ENCODE measurements at regions not wholly inside any gene's neighbourhood (a gene's known extent, or its start where the extent isn't known, plus 50 kb on each side); places are given as distances from the start of the nearest gene placed in this dataset.

GRCh38 chr4:15339737-15340136 lies 88.1 kb upstream of the C1QTNF7 start:
- TF ChIP-seq Cebpa-rat (IDR thresholded peaks at IDR 0.05) = no peak
- Histone ChIP-seq H3K27ac (no peak overlapping the region), H3K9ac (no peak overlapping the region), H4K20me1 (no peaks in the 10 kb centered on the region), H3K4me3 (no peak overlapping the region), H3K27me3 (no peaks in the 10 kb centered on the region), H3K36me3 (no peaks in the 10 kb centered on the region), H3K4me1 (peaks cover 0 to 16% (median 6%) of the 10 kb centered on the region in 10 experiments; a peak in 9 of 20 replicates), H3K4me2 (no peak overlapping the region), H3K9me3 (replicated peaks in 1 of 11) (peaks cover 0 to 10% (median 0%) of the 10 kb centered on the region in 11 experiments; a peak in 3 of 22 replicates)

GRCh38 chr4:15340332-15340731 lies 87.5 kb upstream of the C1QTNF7 start:
- H3K9me3 ChIP-seq (replicated peaks in 1 of 11) = peaks cover 0 to 10% (median 0%) of the 10 kb centered on the region in 11 experiments; a peak in 3 of 22 replicates
- H3K4me2 ChIP-seq = no peak overlapping the region
- H3K36me3 ChIP-seq = no peaks in the 10 kb centered on the region
- no peak overlapping the region for H3K27ac ChIP-seq
- no peak overlapping the region for H3K4me3 ChIP-seq
- H3K27me3 ChIP-seq = no peaks in the 10 kb centered on the region
- H3K4me1 ChIP-seq = peaks cover 0 to 16% (median 6%) of the 10 kb centered on the region in 10 experiments; a peak in 9 of 20 replicates
- TF ChIP-seq Cebpa-rat (IDR thresholded peaks at IDR 0.05) = no peak
- no peaks in the 10 kb centered on the region for H4K20me1 ChIP-seq
- no peak overlapping the region for H3K9ac ChIP-seq

- TF ChIP-seq Cebpa-rat (IDR thresholded peaks at IDR 0.05) = no peak
- Histone ChIP-seq H3K4me1 (peaks cover 0 to 16% (median 6%) of the 10 kb centered on the region in 10 experiments; a peak in 9 of 20 replicates), H3K4me3 (no peak overlapping the region), H3K9me3 (replicated peaks in 1 of 11) (peaks cover 0 to 10% (median 0%) of the 10 kb centered on the region in 11 experiments; a peak in 3 of 22 replicates), H3K27me3 (no peaks in the 10 kb centered on the region), H3K9ac (no peak overlapping the region), H3K4me2 (no peak overlapping the region), H3K27ac (no peak overlapping the region), H3K36me3 (no peaks in the 10 kb centered on the region), H4K20me1 (no peaks in the 10 kb centered on the region)
Observed at GRCh38 chr4:15340902-15341732, 86.7 kb upstream of the C1QTNF7 start.

GRCh38 chr4:15341733-15342300 lies 86.0 kb upstream of the C1QTNF7 start:
- Histone ChIP-seq H3K4me2 (no peak overlapping the region), H3K27ac (no peak overlapping the region), H3K9me3 (replicated peaks in 1 of 11) (peaks cover 0 to 5% (median 0%) of the 10 kb centered on the region in 11 experiments; a peak in 3 of 22 replicates), H4K20me1 (no peaks in the 10 kb centered on the region), H3K4me3 (no peak overlapping the region), H3K27me3 (no peaks in the 10 kb centered on the region), H3K36me3 (no peaks in the 10 kb centered on the region), H3K9ac (no peak overlapping the region), H3K4me1 (peaks cover 0 to 10% (median under 1%) of the 10 kb centered on the region in 10 experiments; a peak in 9 of 20 replicates)
- no peak for TF ChIP-seq Cebpa-rat (IDR thresholded peaks at IDR 0.05)

- H3K9ac ChIP-seq = no peak overlapping the region
- H3K27me3 ChIP-seq = no peaks in the 10 kb centered on the region
- H3K27ac ChIP-seq = no peak overlapping the region
- H4K20me1 ChIP-seq = no peaks in the 10 kb centered on the region
- H3K4me3 ChIP-seq = no peak overlapping the region
- no peaks in the 10 kb centered on the region for H3K4me1 ChIP-seq
- H3K36me3 ChIP-seq = no peaks in the 10 kb centered on the region
- no peak overlapping the region for H3K4me2 ChIP-seq
- H3K9me3 ChIP-seq (replicated peaks in 1 of 11) = no peaks in the 10 kb centered on the region; a peak in 1 of 22 replicates
- TF ChIP-seq Cebpa-rat (IDR thresholded peaks at IDR 0.05) = no peak
Observed at GRCh38 chr4:15343000-15343399, 84.8 kb upstream of the C1QTNF7 start.

- Histone ChIP-seq H3K36me3 (no peaks in the 10 kb centered on the region), H3K9me3 (replicated peaks in 1 of 11) (no peaks in the 10 kb centered on the region; a peak in 1 of 22 replicates), H3K4me2 (no peak overlapping the region), H3K4me1 (no peaks in the 10 kb centered on the region), H3K27ac (no peak overlapping the region), H4K20me1 (no peaks in the 10 kb centered on the region), H3K9ac (no peak overlapping the region), H3K4me3 (no peak overlapping the region), H3K27me3 (no peaks in the 10 kb centered on the region)
- TF ChIP-seq Cebpa-rat (IDR thresholded peaks at IDR 0.05) = no peak
Observed at GRCh38 chr4:15343581-15343980, 84.3 kb upstream of the C1QTNF7 start.

- peaks cover 0 to 3% (median 0%) of the 10 kb centered on the region in 10 experiments; a peak in 3 of 20 replicates for H3K4me1 ChIP-seq
- H3K9ac ChIP-seq = no peak overlapping the region
- H3K4me2 ChIP-seq = no peak overlapping the region
- H4K20me1 ChIP-seq = no peaks in the 10 kb centered on the region
- TF ChIP-seq Cebpa-rat (IDR thresholded peaks at IDR 0.05) = no peak
- H3K27ac ChIP-seq = no peak overlapping the region
- no peak overlapping the region for H3K4me3 ChIP-seq
- H3K36me3 ChIP-seq = no peaks in the 10 kb centered on the region
- no peaks in the 10 kb centered on the region; a peak in 1 of 22 replicates for H3K9me3 ChIP-seq (replicated peaks in 1 of 11)
- no peaks in the 10 kb centered on the region for H3K27me3 ChIP-seq
Observed at GRCh38 chr4:15344041-15344440, 83.8 kb upstream of the C1QTNF7 start.

GRCh38 chr4:15345134-15345533 lies 82.7 kb upstream of the C1QTNF7 start:
- Histone ChIP-seq H3K27ac (no peak overlapping the region), H3K36me3 (no peaks in the 10 kb centered on the region), H3K9ac (no peak overlapping the region), H4K20me1 (no peaks in the 10 kb centered on the region), H3K4me2 (no peak overlapping the region), H3K27me3 (no peaks in the 10 kb centered on the region), H3K4me3 (no peak overlapping the region), H3K9me3 (replicated peaks in 1 of 11) (no peaks in the 10 kb centered on the region; a peak in 1 of 22 replicates), H3K4me1 (peaks cover 0 to 10% (median 0%) of the 10 kb centered on the region in 10 experiments; a peak in 3 of 20 replicates)
- no peak for TF ChIP-seq Cebpa-rat (IDR thresholded peaks at IDR 0.05)

GRCh38 chr4:15348236-15348635 lies 79.6 kb upstream of the C1QTNF7 start:
- H3K4me1 ChIP-seq = peaks cover 0 to 10% (median 0%) of the 10 kb centered on the region in 10 experiments; a peak in 3 of 20 replicates
- no peaks in the 10 kb centered on the region for H3K27me3 ChIP-seq
- TF ChIP-seq Cebpa-rat (IDR thresholded peaks at IDR 0.05) = no peak
- no peak overlapping the region for H3K9ac ChIP-seq
- no peaks in the 10 kb centered on the region for H4K20me1 ChIP-seq
- no peak overlapping the region for H3K4me3 ChIP-seq
- no peaks in the 10 kb centered on the region for H3K36me3 ChIP-seq
- H3K27ac ChIP-seq = no peak overlapping the region
- no peaks in the 10 kb centered on the region for H3K9me3 ChIP-seq (replicated peaks in 1 of 11)
- no peak overlapping the region for H3K4me2 ChIP-seq
